ENCODE measurements at regions not wholly inside any gene's neighbourhood (a gene's known extent, or its start where the extent isn't known, plus 50 kb on each side); places are given as distances from the start of the nearest gene placed in this dataset.

GRCh38 chr1:193437785-193438184 is 251.4 kb upstream of the B3GALT2 start:
- no peak for ATAC-seq
- POLR2A ChIA-PET: no interaction called here

More at GRCh38 chr1:193437785-193438184, 251.4 kb upstream of the B3GALT2 start:
- H3K36me3 ChIP-seq (ENCODE audit: control insufficient read depth in 1 of 2, insufficient read depth in 2 of 2, low read length in 2 of 2): no peaks in the 10 kb centered on the region
- H3K9me2 ChIP-seq (ENCODE audit: insufficient read depth): no peaks in the 10 kb centered on the region
- no peak overlapping the region for H3K4me3 ChIP-seq (replicated peaks in 1 of 2; ENCODE audit: low read depth in 1 of 2, low read length in 2 of 2)
- H3K79me2 ChIP-seq (ENCODE audit: insufficient read depth, low read length): no peaks in the 10 kb centered on the region
- CTCF ChIA-PET: no interaction called here
- H3K4me2 ChIP-seq (ENCODE audit: low read length): no peak overlapping the region
- H3K9me3 ChIP-seq (ENCODE audit: control insufficient read depth in 1 of 2, insufficient read depth in 1 of 2, low read depth in 1 of 2, low read length in 2 of 2): peaks cover 6% of the 10 kb centered on the region in 2 experiments; a peak in 2 of 4 replicates
- intact Hi-C loops (cut with micrococcal nuclease): no loop called here
- DNase-seq (ENCODE audit: low read depth, low spot score): no peak
- no peaks in the 10 kb centered on the region for H3K4me1 ChIP-seq (ENCODE audit: control insufficient read depth in 1 of 2, insufficient read depth in 2 of 2, low read length in 2 of 2)
- H2AFZ ChIP-seq (ENCODE audit: low read depth, low read length, poor library complexity, severe bottlenecking): no peak overlapping the region
- H3K9ac ChIP-seq (ENCODE audit: low read length): no peak overlapping the region
- no peaks in the 10 kb centered on the region for H3K27me3 ChIP-seq (ENCODE audit: insufficient read depth, low read length)
- RAD21 ChIA-PET (ENCODE audit: low non-redundant PET in 1 of 2, low total read pairs in 2 of 2, uncharacterized antibody in 2 of 2, unreplicated experiment in 2 of 2): no interaction called here
- BruUV-seq (replicated peaks): no TSS peak
- TF ChIP-seq, protein P1, sequence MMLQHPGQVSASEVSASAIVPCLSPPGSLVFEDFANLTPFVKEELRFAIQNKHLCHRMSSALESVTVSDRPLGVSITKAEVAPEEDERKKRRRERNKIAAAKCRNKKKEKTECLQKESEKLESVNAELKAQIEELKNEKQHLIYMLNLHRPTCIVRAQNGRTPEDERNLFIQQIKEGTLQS (IDR thresholded peaks at IDR 0.05): no peak
- TF ChIP-seq FOSL1 (IDR thresholded peaks at IDR 0.05; ENCODE audit: low read depth) (no peak), TCF7L2 (IDR thresholded peaks at IDR 0.05; ENCODE audit: borderline replicate concordance, extremely low read depth, insufficient read depth, insufficient read length) (no peak), CEBPB (IDR thresholded peaks at IDR 0.05; ENCODE audit: low read depth) (no peak), POLR2A (IDR thresholded peaks at IDR 0.05; ENCODE audit: borderline replicate concordance, extremely low read depth, insufficient read depth, insufficient read length) (no peak), SP1 (IDR thresholded peaks at IDR 0.05; ENCODE audit: low read depth) (no peak), EZH2phosphoT487 (IDR thresholded peaks at IDR 0.05; ENCODE audit: borderline replicate concordance) (no peak), ELF1 (IDR thresholded peaks at IDR 0.05; ENCODE audit: borderline replicate concordance, low read depth) (no peak), SIN3A (IDR thresholded peaks at IDR 0.05; ENCODE audit: low read depth) (no peak), CTCF (IDR thresholded peaks at IDR 0.05 in 2 of 3, conservative IDR thresholded peaks at IDR 0.05 in 1 of 3; ENCODE audit: borderline replicate concordance in 1 of 3, insufficient read depth in 1 of 3, low read depth in 2 of 3, low read length in 2 of 3) (no peak), SRF (IDR thresholded peaks at IDR 0.05; ENCODE audit: low read depth) (no peak), CBX3 (IDR thresholded peaks at IDR 0.05; ENCODE audit: low read depth) (no peak), ZNF274 (IDR thresholded peaks at IDR 0.05; ENCODE audit: low read depth, low read length) (no peak), EGR1 (IDR thresholded peaks at IDR 0.05; ENCODE audit: low read depth) (no peak), EZH2 (IDR thresholded peaks at IDR 0.05) (no peak), YY1 (IDR thresholded peaks at IDR 0.05; ENCODE audit: extremely low read depth, insufficient replicate concordance, low read depth, low read length) (no peak), RAD21 (IDR thresholded peaks at IDR 0.05; ENCODE audit: low read depth) (no peak)
- TF ChIP-seq, protein P2, sequence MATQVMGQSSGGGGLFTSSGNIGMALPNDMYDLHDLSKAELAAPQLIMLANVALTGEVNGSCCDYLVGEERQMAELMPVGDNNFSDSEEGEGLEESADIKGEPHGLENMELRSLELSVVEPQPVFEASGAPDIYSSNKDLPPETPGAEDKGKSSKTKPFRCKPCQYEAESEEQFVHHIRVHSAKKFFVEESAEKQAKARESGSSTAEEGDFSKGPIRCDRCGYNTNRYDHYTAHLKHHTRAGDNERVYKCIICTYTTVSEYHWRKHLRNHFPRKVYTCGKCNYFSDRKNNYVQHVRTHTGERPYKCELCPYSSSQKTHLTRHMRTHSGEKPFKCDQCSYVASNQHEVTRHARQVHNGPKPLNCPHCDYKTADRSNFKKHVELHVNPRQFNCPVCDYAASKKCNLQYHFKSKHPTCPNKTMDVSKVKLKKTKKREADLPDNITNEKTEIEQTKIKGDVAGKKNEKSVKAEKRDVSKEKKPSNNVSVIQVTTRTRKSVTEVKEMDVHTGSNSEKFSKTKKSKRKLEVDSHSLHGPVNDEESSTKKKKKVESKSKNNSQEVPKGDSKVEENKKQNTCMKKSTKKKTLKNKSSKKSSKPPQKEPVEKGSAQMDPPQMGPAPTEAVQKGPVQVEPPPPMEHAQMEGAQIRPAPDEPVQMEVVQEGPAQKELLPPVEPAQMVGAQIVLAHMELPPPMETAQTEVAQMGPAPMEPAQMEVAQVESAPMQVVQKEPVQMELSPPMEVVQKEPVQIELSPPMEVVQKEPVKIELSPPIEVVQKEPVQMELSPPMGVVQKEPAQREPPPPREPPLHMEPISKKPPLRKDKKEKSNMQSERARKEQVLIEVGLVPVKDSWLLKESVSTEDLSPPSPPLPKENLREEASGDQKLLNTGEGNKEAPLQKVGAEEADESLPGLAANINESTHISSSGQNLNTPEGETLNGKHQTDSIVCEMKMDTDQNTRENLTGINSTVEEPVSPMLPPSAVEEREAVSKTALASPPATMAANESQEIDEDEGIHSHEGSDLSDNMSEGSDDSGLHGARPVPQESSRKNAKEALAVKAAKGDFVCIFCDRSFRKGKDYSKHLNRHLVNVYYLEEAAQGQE (IDR thresholded peaks at IDR 0.05; ENCODE audit: low read depth): no peak
- TF ChIP-seq, protein P3, sequence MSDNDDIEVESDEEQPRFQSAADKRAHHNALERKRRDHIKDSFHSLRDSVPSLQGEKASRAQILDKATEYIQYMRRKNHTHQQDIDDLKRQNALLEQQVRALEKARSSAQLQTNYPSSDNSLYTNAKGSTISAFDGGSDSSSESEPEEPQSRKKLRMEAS (IDR thresholded peaks at IDR 0.05): no peak
- no peaks in the 10 kb centered on the region for H4K20me1 ChIP-seq (ENCODE audit: insufficient read depth)
- no peak overlapping the region for H3K27ac ChIP-seq (ENCODE audit: low read depth, low read length)

All from HCT116 (cell line).